GM12874 (cell line): ENCODE measurements at regions not wholly inside any gene's neighbourhood (a gene's known extent, or its start where the extent isn't known, plus 50 kb on each side); places are given as distances from the start of the nearest gene placed in this dataset.

Source experiments
- CTCF ChIP-seq: IDR thresholded peaks from 2 replicates; pipeline ENCODE4 v1.5.1; 2011; ENCODE audit warnings: low read depth, mild to moderate bottlenecking, control low read depth, low read length, moderate library complexity; ENCODE audit not compliant: insufficient read depth

- no peak for TF ChIP-seq CTCF
These were observed 449.1 kb upstream of the NDST4 start for GRCh38 chr4:115562506-115562905.

- no peak for TF ChIP-seq CTCF
These were observed 434.7 kb upstream of the NDST4 start for GRCh38 chr4:115548123-115548522.

- TF ChIP-seq CTCF = no peak
These were observed 424.0 kb upstream of the NDST4 start for GRCh38 chr4:115537387-115537786.

GRCh38 chr4:115529126-115529525, 415.7 kb upstream of the NDST4 start:
- TF ChIP-seq CTCF = no peak

GRCh38 chr4:115515772-115516171, 402.4 kb upstream of the NDST4 start:
- TF ChIP-seq CTCF = no peak

GRCh38 chr4:115515366-115515765, 401.9 kb upstream of the NDST4 start:
- TF ChIP-seq CTCF = no peak

GRCh38 chr4:115514675-115515074, 401.3 kb upstream of the NDST4 start:
- TF ChIP-seq CTCF = no peak

- TF ChIP-seq CTCF = no peak
These were observed 391.9 kb upstream of the NDST4 start for GRCh38 chr4:115505326-115505725.
